C4-2B (cell line): ENCODE measurements at regions not wholly inside any gene's neighbourhood (a gene's known extent, or its start where the extent isn't known, plus 50 kb on each side); places are given as distances from the start of the nearest gene placed in this dataset.

Source experiments
- CTCF ChIP-seq: fragments of 450-650 bp; conservative IDR thresholded peaks from 2 replicates; pipeline ENCODE4 v1.5.1; 2017; ENCODE audit warnings: mild to moderate bottlenecking
- ZFX ChIP-seq: fragments of 450-650 bp; IDR thresholded peaks from 2 replicates; pipeline ENCODE4 v1.6.1; 2017

- no peak for TF ChIP-seq CTCF
- TF ChIP-seq ZFX: no peak
Measured at GRCh38 chr13:34731486-34731885, 210.6 kb upstream of the NBEA start.
